ENCODE measurements at regions not wholly inside any gene's neighbourhood (a gene's known extent, or its start where the extent isn't known, plus 50 kb on each side); places are given as distances from the start of the nearest gene placed in this dataset.

DNA sequence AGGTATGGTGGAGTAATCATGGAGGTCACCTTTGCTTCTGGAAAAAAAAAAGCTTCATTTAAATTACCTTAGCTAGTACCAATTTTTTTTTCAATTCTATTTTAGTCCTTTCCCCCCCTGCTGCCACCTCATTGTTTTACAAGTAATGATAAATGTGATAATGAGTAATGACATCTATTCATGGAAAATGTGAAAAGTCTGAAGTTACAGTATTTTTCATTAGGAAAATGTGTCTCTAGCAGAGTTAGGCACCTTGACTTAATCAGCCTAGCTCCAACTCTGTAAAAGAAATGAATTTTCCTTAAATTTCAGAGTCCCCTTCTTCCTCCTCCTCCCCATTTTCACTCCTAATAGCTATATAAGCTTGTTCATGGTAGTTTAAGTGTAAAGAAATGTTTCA, 204.9 kb upstream of the USP25 start:
- TF ChIP-seq EP300 (IDR thresholded peaks at IDR 0.05) (no peak), POLR2A (IDR thresholded peaks at IDR 0.05; ENCODE audit: low read depth) (no peak)

Measured in esophagus muscularis mucosa (tissue), 2 donors.